ENCODE measurements at regions not wholly inside any gene's neighbourhood (a gene's known extent, or its start where the extent isn't known, plus 50 kb on each side); places are given as distances from the start of the nearest gene placed in this dataset.

GRCh38 chr2:122980671-122981070 is 1044.4 kb upstream of the CNTNAP5 start:
- Histone ChIP-seq H3K27ac (ENCODE audit: insufficient read depth, low read depth, low read length, poor library complexity, severe bottlenecking) (no peak overlapping the region), H3K4me3 (ENCODE audit: insufficient read depth, low read depth, low read length) (no peak overlapping the region), H3K27me3 (ENCODE audit: control insufficient read depth, insufficient read depth, low read length, poor library complexity, severe bottlenecking) (no peaks in the 10 kb centered on the region), H3K36me3 (ENCODE audit: control insufficient read depth, insufficient read depth, low read length) (no peaks in the 10 kb centered on the region), H3K4me1 (ENCODE audit: control insufficient read depth, insufficient read depth, low read length) (no peaks in the 10 kb centered on the region), H3K9me3 (ENCODE audit: control insufficient read depth, low read length) (no peaks in the 10 kb centered on the region)
- 90 to 96% methylated on average over 3 to 5 of the region's 5 CpGs for WGBS, 2 experiments

- 93% methylated on average over 1 of the region's 1 CpG; no CpG with 5 or more reads in 1 of the 2 experiments for WGBS, 2 experiments
- H3K27me3 ChIP-seq (ENCODE audit: control insufficient read depth, insufficient read depth, low read length, poor library complexity, severe bottlenecking): no peaks in the 10 kb centered on the region
- H3K36me3 ChIP-seq (ENCODE audit: control insufficient read depth, insufficient read depth, low read length): no peaks in the 10 kb centered on the region
- H3K4me1 ChIP-seq (ENCODE audit: control insufficient read depth, insufficient read depth, low read length): peaks cover 3% of the 10 kb centered on the region
- H3K27ac ChIP-seq (ENCODE audit: insufficient read depth, low read depth, low read length, poor library complexity, severe bottlenecking): no peak overlapping the region
- H3K4me3 ChIP-seq (ENCODE audit: insufficient read depth, low read depth, low read length): no peak overlapping the region
- H3K9me3 ChIP-seq (ENCODE audit: control insufficient read depth, low read length): no peaks in the 10 kb centered on the region
Measured at GRCh38 chr2:122982936-122983335, 1042.2 kb upstream of the CNTNAP5 start.

- Histone ChIP-seq H3K36me3 (ENCODE audit: control insufficient read depth, insufficient read depth, low read length) (no peaks in the 10 kb centered on the region), H3K9me3 (ENCODE audit: control insufficient read depth, low read length) (no peaks in the 10 kb centered on the region), H3K27ac (ENCODE audit: insufficient read depth, low read depth, low read length, poor library complexity, severe bottlenecking) (no peak overlapping the region), H3K27me3 (ENCODE audit: control insufficient read depth, insufficient read depth, low read length, poor library complexity, severe bottlenecking) (no peaks in the 10 kb centered on the region), H3K4me3 (ENCODE audit: insufficient read depth, low read depth, low read length) (no peak overlapping the region), H3K4me1 (ENCODE audit: control insufficient read depth, insufficient read depth, low read length) (peaks cover 10% of the 10 kb centered on the region)
- 86 to 89% methylated on average over 8 of the region's 8 CpGs for WGBS, 2 experiments
Measured at GRCh38 chr2:122988395-122989221, 1036.5 kb upstream of the CNTNAP5 start.

- Histone ChIP-seq H3K27ac (ENCODE audit: insufficient read depth, low read depth, low read length, poor library complexity, severe bottlenecking) (no peak overlapping the region), H3K9me3 (ENCODE audit: control insufficient read depth, low read length) (no peaks in the 10 kb centered on the region), H3K4me3 (ENCODE audit: insufficient read depth, low read depth, low read length) (no peak overlapping the region), H3K36me3 (ENCODE audit: control insufficient read depth, insufficient read depth, low read length) (no peaks in the 10 kb centered on the region), H3K4me1 (ENCODE audit: control insufficient read depth, insufficient read depth, low read length) (peaks cover 2% of the 10 kb centered on the region), H3K27me3 (ENCODE audit: control insufficient read depth, insufficient read depth, low read length, poor library complexity, severe bottlenecking) (no peaks in the 10 kb centered on the region)
- WGBS, 2 experiments: no CpG with 5 or more reads among the region's 1 CpG
Measured at GRCh38 chr2:122993592-122993991, 1031.5 kb upstream of the CNTNAP5 start.

- Histone ChIP-seq H3K27ac (ENCODE audit: insufficient read depth, low read depth, low read length, poor library complexity, severe bottlenecking) (no peak overlapping the region), H3K9me3 (ENCODE audit: control insufficient read depth, low read length) (no peaks in the 10 kb centered on the region), H3K36me3 (ENCODE audit: control insufficient read depth, insufficient read depth, low read length) (no peaks in the 10 kb centered on the region), H3K27me3 (ENCODE audit: control insufficient read depth, insufficient read depth, low read length, poor library complexity, severe bottlenecking) (no peaks in the 10 kb centered on the region), H3K4me3 (ENCODE audit: insufficient read depth, low read depth, low read length) (no peak overlapping the region), H3K4me1 (ENCODE audit: control insufficient read depth, insufficient read depth, low read length) (peaks cover 15% of the 10 kb centered on the region)
- WGBS, 2 experiments: 97 to 98% methylated on average over 2 to 3 of the region's 3 CpGs
Measured at GRCh38 chr2:122999258-122999657, 1025.8 kb upstream of the CNTNAP5 start.

- peak overlapping the region; percentile 65 for H3K27ac ChIP-seq (ENCODE audit: insufficient read depth, low read depth, low read length, poor library complexity, severe bottlenecking)
- 3 to 6% methylated on average over 9 of the region's 9 CpGs for WGBS, 2 experiments
- H3K9me3 ChIP-seq (ENCODE audit: control insufficient read depth, low read length): no peaks in the 10 kb centered on the region
- H3K4me1 ChIP-seq (ENCODE audit: control insufficient read depth, insufficient read depth, low read length): peaks cover 15% of the 10 kb centered on the region
- no peak overlapping the region for H3K4me3 ChIP-seq (ENCODE audit: insufficient read depth, low read depth, low read length)
- no peaks in the 10 kb centered on the region for H3K36me3 ChIP-seq (ENCODE audit: control insufficient read depth, insufficient read depth, low read length)
- no peaks in the 10 kb centered on the region for H3K27me3 ChIP-seq (ENCODE audit: control insufficient read depth, insufficient read depth, low read length, poor library complexity, severe bottlenecking)
Measured at GRCh38 chr2:122999821-123000220, 1025.3 kb upstream of the CNTNAP5 start.

GRCh38 chr2:123002660-123003248 is 1022.3 kb upstream of the CNTNAP5 start:
- no peak overlapping the region for H3K4me3 ChIP-seq (ENCODE audit: insufficient read depth, low read depth, low read length)
- H3K4me1 ChIP-seq (ENCODE audit: control insufficient read depth, insufficient read depth, low read length): peaks cover 15% of the 10 kb centered on the region
- H3K27me3 ChIP-seq (ENCODE audit: control insufficient read depth, insufficient read depth, low read length, poor library complexity, severe bottlenecking): no peaks in the 10 kb centered on the region
- H3K36me3 ChIP-seq (ENCODE audit: control insufficient read depth, insufficient read depth, low read length): peaks cover 4% of the 10 kb centered on the region
- no peaks in the 10 kb centered on the region for H3K9me3 ChIP-seq (ENCODE audit: control insufficient read depth, low read length)
- 98% methylated on average over 1 to 2 of the region's 3 CpGs for WGBS, 2 experiments
- no peak overlapping the region for H3K27ac ChIP-seq (ENCODE audit: insufficient read depth, low read depth, low read length, poor library complexity, severe bottlenecking)

- H3K27me3 ChIP-seq (ENCODE audit: control insufficient read depth, insufficient read depth, low read length, poor library complexity, severe bottlenecking): no peaks in the 10 kb centered on the region
- no peaks in the 10 kb centered on the region for H3K36me3 ChIP-seq (ENCODE audit: control insufficient read depth, insufficient read depth, low read length)
- no peak overlapping the region for H3K4me3 ChIP-seq (ENCODE audit: insufficient read depth, low read depth, low read length)
- no peaks in the 10 kb centered on the region for H3K9me3 ChIP-seq (ENCODE audit: control insufficient read depth, low read length)
- no peak overlapping the region for H3K27ac ChIP-seq (ENCODE audit: insufficient read depth, low read depth, low read length, poor library complexity, severe bottlenecking)
- 83 to 100% methylated on average over 1 to 2 of the region's 2 CpGs for WGBS, 2 experiments
- no peaks in the 10 kb centered on the region for H3K4me1 ChIP-seq (ENCODE audit: control insufficient read depth, insufficient read depth, low read length)
Measured at GRCh38 chr2:123015186-123015585, 1009.9 kb upstream of the CNTNAP5 start.

GRCh38 chr2:123035541-123035940 is 989.5 kb upstream of the CNTNAP5 start:
- Histone ChIP-seq H3K27ac (ENCODE audit: insufficient read depth, low read depth, low read length, poor library complexity, severe bottlenecking) (no peak overlapping the region), H3K36me3 (ENCODE audit: control insufficient read depth, insufficient read depth, low read length) (no peaks in the 10 kb centered on the region), H3K27me3 (ENCODE audit: control insufficient read depth, insufficient read depth, low read length, poor library complexity, severe bottlenecking) (no peaks in the 10 kb centered on the region), H3K4me3 (ENCODE audit: insufficient read depth, low read depth, low read length) (no peak overlapping the region), H3K9me3 (ENCODE audit: control insufficient read depth, low read length) (no peaks in the 10 kb centered on the region), H3K4me1 (ENCODE audit: control insufficient read depth, insufficient read depth, low read length) (no peaks in the 10 kb centered on the region)
- 92 to 98% methylated on average over 1 of the region's 1 CpG for WGBS, 2 experiments

- H3K36me3 ChIP-seq (ENCODE audit: control insufficient read depth, insufficient read depth, low read length): no peaks in the 10 kb centered on the region
- no peak overlapping the region for H3K27ac ChIP-seq (ENCODE audit: insufficient read depth, low read depth, low read length, poor library complexity, severe bottlenecking)
- no peaks in the 10 kb centered on the region for H3K27me3 ChIP-seq (ENCODE audit: control insufficient read depth, insufficient read depth, low read length, poor library complexity, severe bottlenecking)
- H3K4me1 ChIP-seq (ENCODE audit: control insufficient read depth, insufficient read depth, low read length): no peaks in the 10 kb centered on the region
- no peak overlapping the region for H3K4me3 ChIP-seq (ENCODE audit: insufficient read depth, low read depth, low read length)
- no peaks in the 10 kb centered on the region for H3K9me3 ChIP-seq (ENCODE audit: control insufficient read depth, low read length)
Measured at GRCh38 chr2:123036300-123036699, 988.8 kb upstream of the CNTNAP5 start.

Measured in ectodermal cell (in vitro differentiated cells).